ENCODE measurements at regions not wholly inside any gene's neighbourhood (a gene's known extent, or its start where the extent isn't known, plus 50 kb on each side); places are given as distances from the start of the nearest gene placed in this dataset.

DNA sequence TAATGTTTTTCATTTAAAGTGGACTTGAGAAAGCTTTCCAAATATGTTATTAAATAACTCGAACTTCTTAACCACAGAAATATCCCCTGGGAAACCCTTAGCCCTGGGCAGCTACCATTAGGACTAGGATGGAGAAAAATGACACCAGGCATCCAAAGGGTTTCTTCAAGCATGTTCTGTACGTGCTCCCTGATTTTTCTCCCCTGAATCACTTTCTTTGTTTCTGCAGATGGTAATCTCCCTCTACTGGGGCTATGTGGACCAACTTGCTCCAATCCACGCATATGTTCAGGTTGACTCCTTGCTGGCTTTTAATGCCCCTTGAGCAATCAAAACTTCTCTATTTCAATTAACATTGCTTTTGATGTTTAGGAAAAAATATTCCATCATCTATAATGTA lies 312.7 kb upstream of the C1orf87 start:
- TF ChIP-seq, protein P1, sequence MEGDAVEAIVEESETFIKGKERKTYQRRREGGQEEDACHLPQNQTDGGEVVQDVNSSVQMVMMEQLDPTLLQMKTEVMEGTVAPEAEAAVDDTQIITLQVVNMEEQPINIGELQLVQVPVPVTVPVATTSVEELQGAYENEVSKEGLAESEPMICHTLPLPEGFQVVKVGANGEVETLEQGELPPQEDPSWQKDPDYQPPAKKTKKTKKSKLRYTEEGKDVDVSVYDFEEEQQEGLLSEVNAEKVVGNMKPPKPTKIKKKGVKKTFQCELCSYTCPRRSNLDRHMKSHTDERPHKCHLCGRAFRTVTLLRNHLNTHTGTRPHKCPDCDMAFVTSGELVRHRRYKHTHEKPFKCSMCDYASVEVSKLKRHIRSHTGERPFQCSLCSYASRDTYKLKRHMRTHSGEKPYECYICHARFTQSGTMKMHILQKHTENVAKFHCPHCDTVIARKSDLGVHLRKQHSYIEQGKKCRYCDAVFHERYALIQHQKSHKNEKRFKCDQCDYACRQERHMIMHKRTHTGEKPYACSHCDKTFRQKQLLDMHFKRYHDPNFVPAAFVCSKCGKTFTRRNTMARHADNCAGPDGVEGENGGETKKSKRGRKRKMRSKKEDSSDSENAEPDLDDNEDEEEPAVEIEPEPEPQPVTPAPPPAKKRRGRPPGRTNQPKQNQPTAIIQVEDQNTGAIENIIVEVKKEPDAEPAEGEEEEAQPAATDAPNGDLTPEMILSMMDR (IDR thresholded peaks at IDR 0.05; ENCODE audit: insufficient read depth, low read length, poor library complexity, severe bottlenecking): no peak
- no peak for TF ChIP-seq EZH2phosphoT487 (conservative IDR thresholded peaks at IDR 0.05; ENCODE audit: low read length)

Data from SU-DHL-6 (cell line).